MG63 (cell line): ENCODE measurements at regions not wholly inside any gene's neighbourhood (a gene's known extent, or its start where the extent isn't known, plus 50 kb on each side); places are given as distances from the start of the nearest gene placed in this dataset.
"Not testable (repeated sequence)": the region's sequence is repeated elsewhere in the genome, so short reads cannot be mapped to it uniquely, and the experiment has no call there.

ENCODE experiments used
- DNase-seq: peaks from one replicate; pipeline ENCODE4 v3.0.0-alpha.2; 2020
- H3K27me3 ChIP-seq: fragments of 250-450 bp; sonication (Bioruptor Pico); 2 replicates; pipeline ENCODE4 v1.5.1; 2020; ENCODE audit warnings: mild to moderate bottlenecking, moderate library complexity
- H3K36me3 ChIP-seq: fragments of 250-450 bp; sonication (Bioruptor Pico); 2 replicates; pipeline ENCODE4 v1.5.1; 2020; ENCODE audit warnings: mild to moderate bottlenecking, moderate library complexity
- H3K4me3 ChIP-seq: fragments of 250-450 bp; sonication (Bioruptor Pico); 2 replicates; pipeline ENCODE4 v1.5.1; 2020; ENCODE audit warnings: mild to moderate bottlenecking, moderate library complexity
- H3K9me3 ChIP-seq: fragments of 250-450 bp; sonication (Bioruptor Pico); 2 replicates; pipeline ENCODE4 v1.5.1; 2020; ENCODE audit warnings: mild to moderate bottlenecking, moderate library complexity

DNA sequence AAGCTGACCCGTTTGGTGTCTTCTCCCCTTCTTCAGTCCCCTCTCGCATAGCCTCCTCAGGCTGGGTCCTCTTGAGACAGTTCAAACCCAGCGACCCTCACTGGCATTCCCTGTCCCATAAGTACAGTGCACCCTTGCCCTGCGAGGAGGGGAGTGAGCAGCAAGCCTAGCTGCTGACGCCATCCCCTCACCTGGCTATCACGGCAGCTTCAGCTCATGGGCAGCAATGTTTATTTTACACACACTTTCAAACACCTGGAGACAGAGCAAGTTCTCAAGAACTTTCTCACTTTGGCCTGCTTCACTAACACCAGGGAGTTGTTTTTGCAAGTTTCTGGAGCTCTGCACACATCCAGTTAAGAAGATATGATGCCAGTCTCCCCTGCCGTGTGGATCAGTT lies 189.6 kb upstream of the E2F8 start:
- no peaks in the 10 kb centered on the region for H3K27me3 ChIP-seq
- no peak overlapping the region for H3K4me3 ChIP-seq
- no peaks in the 10 kb centered on the region for H3K9me3 ChIP-seq
- no peak for DNase-seq
- H3K36me3 ChIP-seq, result no peaks in the 10 kb centered on the region

DNA sequence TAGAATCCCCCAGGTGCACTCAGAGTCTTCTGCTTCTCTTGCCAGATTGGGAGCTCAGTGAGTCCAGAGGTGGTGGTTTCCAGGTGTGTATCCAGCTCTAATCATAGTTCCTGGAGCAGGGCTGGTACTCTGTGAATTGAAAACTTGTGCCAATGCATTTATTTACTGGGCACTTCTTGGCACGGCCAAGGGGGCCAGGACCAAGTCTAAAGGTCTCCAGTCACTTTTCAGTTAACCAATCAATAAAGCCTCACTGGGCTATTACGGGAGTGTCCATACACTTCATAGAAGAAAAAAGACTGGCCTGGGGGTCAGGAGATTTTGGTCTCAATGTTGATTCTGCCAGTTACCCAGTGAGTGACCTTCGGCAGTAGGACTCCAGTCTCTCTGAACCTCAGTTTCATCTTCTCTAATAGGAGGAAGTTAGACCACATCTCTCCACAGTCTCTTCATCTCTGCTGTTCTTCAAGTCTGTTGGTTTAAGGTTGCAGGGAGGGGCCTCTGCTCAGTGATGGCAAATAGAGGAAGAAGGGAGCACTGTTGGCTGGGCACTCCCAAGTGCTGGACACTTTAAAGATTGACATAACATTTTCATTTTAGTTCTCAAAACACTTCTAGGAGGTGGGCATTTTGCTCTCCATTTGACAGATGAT lies 188.5 kb upstream of the E2F8 start:
- no peak overlapping the region for H3K4me3 ChIP-seq
- H3K36me3 ChIP-seq, result no peaks in the 10 kb centered on the region
- DNase-seq, result no peak
- no peaks in the 10 kb centered on the region for H3K9me3 ChIP-seq
- no peaks in the 10 kb centered on the region for H3K27me3 ChIP-seq

DNA sequence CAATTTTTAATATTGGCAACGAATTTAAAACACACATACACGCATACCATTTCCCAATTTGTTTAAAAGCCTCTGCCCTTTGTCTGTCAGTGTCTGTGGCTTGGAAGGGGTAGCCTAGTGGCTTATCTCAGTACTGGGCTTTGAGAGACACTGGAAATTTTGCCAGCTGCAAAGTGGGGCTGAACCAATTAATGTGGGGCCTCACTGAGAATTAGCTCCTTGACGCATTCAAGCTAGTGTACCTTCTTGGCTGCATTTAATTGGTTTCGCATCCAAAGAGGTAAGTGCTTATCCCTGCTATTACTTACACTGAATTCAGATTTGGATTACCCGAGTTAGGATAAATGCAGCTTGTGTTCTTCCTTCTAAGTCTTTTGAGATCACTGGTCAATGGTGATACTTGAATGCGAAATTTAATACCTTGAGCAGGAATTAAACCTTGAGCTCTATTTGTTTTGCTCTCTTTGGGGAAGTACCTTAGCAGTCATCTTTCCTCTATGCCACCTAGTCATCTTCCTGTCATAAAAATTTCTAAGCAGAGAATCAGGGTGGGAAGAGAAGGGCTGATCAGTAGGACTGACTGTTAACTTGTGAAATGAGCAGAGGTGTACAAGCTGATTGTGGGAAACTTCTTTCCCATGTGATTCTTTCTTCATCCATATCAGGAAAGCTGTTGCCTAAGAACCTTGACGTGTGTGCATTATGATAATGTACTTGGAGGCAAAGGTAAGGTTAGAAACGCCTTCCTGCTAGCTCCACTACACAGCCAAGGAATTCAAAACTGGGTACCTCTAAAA lies 187.7 kb upstream of the E2F8 start:
- H3K4me3 ChIP-seq, result no peak overlapping the region

DNA sequence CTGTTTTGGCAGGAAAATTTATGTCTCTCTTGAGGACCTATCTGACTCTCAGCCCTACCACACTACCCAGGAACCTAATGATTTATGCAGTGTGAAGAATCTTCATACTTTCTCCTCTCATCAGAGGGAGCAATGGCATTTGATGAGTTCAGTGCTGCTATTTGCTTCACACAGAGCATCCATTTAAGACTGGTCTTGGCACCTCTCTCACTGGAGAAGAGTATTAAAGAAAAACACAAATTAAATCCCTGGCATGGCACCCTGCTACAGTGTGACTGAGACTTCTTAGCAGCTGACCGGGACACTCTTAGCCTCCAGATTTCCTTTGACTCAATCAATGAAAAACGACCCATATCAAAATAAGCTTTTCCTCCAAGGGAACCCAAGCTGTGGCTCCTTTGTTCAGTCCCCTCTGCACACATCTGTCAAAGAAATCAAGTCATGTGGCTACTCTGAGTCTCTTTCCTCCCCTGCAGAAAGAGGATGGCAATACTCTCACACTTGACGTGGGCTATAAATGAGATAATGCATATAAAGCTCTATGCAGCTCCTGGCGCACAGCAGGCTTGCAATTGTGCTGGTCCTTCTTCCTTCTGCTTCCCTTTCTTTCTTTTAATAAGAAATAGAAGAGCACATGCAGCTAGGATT lies 186.1 kb upstream of the E2F8 start:
- Histone ChIP-seq H3K9me3 (no peaks in the 10 kb centered on the region), H3K27me3 (no peaks in the 10 kb centered on the region), H3K36me3 (no peaks in the 10 kb centered on the region), H3K4me3 (no peak overlapping the region)
- DNase-seq, result no peak

More for the DNA sequence above, 187.7 kb upstream of the E2F8 start:
- Histone ChIP-seq H3K9me3 (no peaks in the 10 kb centered on the region), H3K27me3 (no peaks in the 10 kb centered on the region), H3K36me3 (no peaks in the 10 kb centered on the region)
- DNase-seq, result no peak

DNA sequence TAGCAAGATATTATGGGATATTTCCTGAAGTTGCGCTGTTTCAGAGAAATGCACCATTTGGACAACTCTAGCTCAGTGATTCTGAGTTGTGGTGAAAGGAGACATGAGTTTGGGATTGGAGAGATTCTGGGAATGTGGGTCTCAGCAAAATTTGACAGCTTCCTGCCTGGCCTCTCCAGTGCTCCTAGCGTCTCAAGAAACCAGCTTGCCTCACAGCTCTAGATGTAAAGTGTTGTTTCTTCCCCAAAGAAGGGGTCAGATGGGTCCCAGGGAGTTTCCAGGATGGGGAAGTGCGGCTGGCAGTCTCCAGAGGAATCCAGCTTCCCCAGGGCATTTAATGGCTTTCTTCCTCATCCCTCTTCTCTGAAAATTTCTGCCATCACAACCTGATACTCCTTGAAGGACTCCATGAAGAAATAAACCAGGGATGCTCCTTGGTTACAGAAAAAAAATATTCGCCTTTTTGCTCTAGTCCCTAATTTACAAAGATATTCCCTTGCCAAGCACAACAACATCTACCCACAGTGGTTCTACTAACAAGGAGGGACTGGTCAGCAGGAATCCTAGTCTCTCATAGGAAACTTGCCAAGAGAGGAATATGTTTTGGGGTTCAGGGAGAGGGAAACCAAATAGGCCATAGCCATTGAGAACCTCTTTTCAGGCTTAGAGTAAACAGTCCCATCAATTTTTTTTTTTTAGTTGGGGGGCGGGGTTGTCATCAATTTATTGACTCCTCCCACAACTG lies 185.4 kb upstream of the E2F8 start:
- no peak for DNase-seq
- no peaks in the 10 kb centered on the region for H3K27me3 ChIP-seq
- H3K36me3 ChIP-seq, result no peaks in the 10 kb centered on the region
- H3K4me3 ChIP-seq, result no peak overlapping the region
- no peaks in the 10 kb centered on the region for H3K9me3 ChIP-seq

DNA sequence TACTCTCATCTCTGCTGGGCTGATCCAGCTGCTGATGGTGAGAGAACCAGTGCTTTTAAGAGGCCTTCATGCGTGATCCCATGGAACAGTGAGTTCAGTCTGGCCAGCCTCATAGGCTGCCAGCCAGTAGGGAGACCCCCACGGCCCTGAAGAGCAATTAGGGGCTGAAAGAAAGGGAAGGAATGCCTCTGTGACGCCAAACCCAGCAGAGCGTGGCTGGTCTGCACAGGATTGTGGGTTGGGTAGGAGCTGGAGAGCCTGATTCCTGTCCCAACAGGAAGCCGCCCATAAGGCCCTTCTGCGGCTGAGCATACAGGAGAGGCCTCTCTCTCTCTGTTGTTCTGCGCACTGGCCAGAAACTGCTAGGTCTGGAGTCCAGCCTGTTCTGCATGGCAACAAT lies 181.5 kb upstream of the E2F8 start:
- Histone ChIP-seq H3K9me3 (no peaks in the 10 kb centered on the region), H3K4me3 (no peak overlapping the region), H3K27me3 (no peaks in the 10 kb centered on the region), H3K36me3 (no peaks in the 10 kb centered on the region)
- DNase-seq, result no peak

DNA sequence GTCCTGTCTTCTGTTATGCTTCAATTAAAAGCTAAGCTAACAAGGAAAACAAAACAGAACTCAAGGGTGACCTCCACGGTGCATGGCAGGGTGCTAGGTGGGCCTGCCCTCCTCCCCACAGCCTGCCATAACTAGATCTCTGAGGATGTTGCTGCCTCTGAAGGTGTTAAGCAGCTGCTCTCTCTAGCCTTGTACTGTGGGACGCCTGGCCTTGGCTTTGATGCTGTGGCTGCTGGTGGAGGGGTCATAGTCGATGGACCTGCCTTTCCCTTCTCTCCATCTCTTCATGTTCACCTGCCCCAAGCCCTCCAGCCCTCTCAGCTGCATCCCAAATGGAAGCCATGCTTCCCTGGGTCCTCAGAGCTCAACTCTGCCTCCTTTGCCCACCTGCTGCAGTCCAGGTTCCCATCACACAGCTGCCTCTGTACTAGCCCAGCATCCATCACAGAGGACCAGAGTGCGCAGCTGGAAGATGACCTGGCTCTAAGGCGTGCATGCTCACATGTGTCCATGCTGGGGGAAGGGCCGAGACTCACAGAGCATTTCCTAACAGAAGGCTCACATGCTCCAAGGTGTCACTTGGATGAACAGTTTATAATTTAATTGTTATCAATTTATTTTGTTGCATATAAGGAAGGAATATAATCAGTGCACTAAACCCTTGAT lies 180.3 kb upstream of the E2F8 start:
- Histone ChIP-seq H3K36me3 (no peaks in the 10 kb centered on the region), H3K9me3 (no peaks in the 10 kb centered on the region), H3K27me3 (no peaks in the 10 kb centered on the region), H3K4me3 (no peak overlapping the region)
- no peak for DNase-seq

DNA sequence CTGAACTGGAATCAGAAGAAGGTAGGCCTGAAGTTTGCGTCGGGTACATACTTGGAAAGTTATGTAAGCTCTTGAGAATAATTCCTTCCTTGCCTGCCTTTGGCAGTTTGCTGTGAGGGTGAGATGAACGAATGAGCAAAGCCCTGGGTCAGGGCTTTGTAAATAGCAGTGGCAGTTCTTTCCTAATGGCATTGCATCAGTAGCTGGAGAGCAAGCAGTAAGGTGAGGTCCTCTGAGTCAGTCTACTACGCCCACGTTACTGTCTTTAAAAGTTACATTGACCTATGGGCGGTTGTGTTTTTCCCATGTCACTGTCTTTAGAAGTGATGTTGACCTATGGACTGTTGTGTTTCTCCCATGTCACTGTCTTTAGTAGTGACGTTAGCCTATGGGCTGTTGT lies 179.1 kb upstream of the E2F8 start:
- DNase-seq, result no peak
- H3K27me3 ChIP-seq, result no peaks in the 10 kb centered on the region
- H3K9me3 ChIP-seq, result no peaks in the 10 kb centered on the region
- H3K4me3 ChIP-seq, result no peak overlapping the region
- H3K36me3 ChIP-seq, result no peaks in the 10 kb centered on the region

DNA sequence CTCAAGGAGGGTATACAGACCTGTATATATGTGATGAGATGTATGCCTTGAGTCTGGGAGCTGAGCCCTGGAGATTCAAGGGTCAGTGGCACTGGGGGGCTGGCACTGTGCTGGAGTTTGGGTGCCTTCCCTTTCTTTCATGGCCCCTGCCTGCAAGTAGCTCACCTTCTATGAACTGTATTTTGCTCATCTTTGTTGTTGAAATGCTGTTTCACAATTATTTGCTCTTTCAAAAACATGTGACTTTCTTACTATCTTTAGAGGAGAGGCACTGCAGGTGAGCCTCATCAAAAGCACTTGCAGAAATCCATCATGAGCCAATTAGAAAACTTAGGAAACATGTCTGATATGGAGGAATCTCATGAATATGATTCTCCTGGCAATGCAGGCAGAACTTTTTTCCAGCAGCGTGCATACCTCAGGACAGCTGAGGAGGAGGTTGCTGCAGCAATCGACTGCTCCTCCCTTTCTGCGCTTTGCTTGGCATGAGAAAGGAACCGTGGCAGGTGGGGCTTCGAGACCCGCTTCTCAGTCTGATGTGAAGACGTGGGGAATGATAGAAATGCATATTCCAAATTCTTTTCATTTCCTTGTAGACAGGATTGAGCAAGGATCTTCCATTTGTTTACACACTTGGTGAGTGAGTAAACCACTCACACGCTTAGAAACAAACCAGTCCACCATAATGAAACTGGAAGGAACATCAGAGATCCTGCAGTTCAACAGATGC lies 178.4 kb upstream of the E2F8 start:
- Histone ChIP-seq H3K27me3 (no peaks in the 10 kb centered on the region), H3K36me3 (no peaks in the 10 kb centered on the region), H3K9me3 (no peaks in the 10 kb centered on the region), H3K4me3 (no peak overlapping the region)
- DNase-seq, result peak; percentile 51

DNA sequence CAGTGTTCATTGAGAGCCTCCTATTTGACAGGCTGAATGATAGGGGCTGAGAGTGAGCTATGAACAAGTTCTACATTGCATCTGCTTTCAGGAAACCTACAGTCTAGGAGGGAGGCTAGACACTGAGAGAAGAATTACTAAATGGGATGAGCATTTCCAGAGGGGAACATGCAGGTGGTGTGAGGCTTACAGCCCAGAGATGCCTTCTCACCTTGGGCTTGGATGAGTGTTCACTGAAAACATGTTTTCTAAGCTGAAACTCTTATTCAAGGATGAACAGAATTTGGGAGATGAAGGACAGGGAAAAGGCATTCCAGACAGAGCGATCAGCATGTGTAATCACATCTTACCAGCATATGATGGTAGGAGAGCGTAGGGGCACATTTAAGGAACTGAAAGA lies 177.5 kb upstream of the E2F8 start:
- no peaks in the 10 kb centered on the region for H3K27me3 ChIP-seq
- no peak for DNase-seq
- no peaks in the 10 kb centered on the region for H3K9me3 ChIP-seq
- no peak overlapping the region for H3K4me3 ChIP-seq
- H3K36me3 ChIP-seq, result no peaks in the 10 kb centered on the region

DNA sequence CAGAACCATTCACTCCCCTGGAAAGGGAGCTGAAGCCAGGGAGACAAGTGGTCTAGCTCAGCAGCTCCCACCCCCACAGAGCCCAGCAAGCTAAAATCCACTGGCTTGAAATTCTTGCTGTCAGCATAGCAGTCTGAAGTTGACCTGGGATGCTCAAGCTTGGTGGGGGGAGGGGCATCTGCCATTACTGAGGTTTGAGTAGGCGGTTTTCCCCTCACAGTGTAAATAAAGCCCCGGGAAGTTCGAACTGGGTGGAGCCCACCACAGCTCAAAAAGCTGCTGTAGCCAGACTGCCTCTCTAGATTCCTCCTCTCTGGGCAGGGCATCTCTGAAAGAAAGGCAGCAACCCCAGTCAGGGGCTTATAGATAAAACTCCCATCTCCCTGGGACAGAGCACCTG lies 171.3 kb upstream of the E2F8 start:
- not testable (repeated sequence) for H3K9me3 ChIP-seq, H3K27me3 ChIP-seq, H3K4me3 ChIP-seq, DNase-seq, H3K36me3 ChIP-seq

DNA sequence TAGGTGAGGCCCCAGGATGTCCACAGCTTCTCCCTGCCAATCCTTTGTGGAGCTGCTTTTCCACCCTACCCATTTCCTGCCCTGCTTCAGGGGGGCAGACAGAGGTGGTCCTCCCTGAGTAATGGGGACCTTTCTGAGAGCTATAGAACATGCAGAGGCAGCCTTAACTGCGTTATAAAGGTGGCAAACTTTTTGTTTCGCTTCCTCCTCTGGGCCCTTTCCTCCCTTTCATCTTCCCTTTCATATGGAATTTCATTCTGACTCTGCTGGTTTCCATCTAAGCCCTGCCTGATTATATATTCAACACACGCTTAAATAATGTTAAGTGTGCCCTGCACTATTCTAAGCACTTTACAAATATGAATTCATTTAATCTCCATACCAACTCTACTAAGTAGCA lies 169.3 kb upstream of the E2F8 start:
- no peak for DNase-seq
- Histone ChIP-seq H3K36me3 (no peaks in the 10 kb centered on the region), H3K9me3 (no peaks in the 10 kb centered on the region), H3K27me3 (no peaks in the 10 kb centered on the region), H3K4me3 (no peak overlapping the region)

DNA sequence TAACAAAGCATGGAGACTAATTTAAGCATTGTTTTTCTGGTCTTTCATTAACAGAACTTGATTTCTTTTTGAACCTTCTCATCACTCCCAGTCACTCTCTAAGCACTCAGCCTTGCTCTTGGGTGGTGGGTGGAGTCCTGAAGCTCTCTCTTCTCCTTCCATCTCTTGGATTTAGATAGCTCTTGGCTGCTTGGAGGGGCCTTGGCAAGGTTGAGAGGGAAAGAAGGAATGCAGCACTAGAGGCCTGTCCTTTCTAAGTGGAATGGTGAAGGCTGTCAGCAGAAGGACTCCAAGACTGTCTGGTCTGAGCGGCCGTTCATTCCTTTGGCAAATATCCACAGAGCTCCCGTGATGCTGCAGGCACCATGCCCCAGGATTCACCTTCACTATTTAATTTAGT lies 168.6 kb upstream of the E2F8 start:
- no peak for DNase-seq
- H3K36me3 ChIP-seq, result no peaks in the 10 kb centered on the region
- H3K27me3 ChIP-seq, result no peaks in the 10 kb centered on the region
- H3K9me3 ChIP-seq, result no peaks in the 10 kb centered on the region
- H3K4me3 ChIP-seq, result no peak overlapping the region

DNA sequence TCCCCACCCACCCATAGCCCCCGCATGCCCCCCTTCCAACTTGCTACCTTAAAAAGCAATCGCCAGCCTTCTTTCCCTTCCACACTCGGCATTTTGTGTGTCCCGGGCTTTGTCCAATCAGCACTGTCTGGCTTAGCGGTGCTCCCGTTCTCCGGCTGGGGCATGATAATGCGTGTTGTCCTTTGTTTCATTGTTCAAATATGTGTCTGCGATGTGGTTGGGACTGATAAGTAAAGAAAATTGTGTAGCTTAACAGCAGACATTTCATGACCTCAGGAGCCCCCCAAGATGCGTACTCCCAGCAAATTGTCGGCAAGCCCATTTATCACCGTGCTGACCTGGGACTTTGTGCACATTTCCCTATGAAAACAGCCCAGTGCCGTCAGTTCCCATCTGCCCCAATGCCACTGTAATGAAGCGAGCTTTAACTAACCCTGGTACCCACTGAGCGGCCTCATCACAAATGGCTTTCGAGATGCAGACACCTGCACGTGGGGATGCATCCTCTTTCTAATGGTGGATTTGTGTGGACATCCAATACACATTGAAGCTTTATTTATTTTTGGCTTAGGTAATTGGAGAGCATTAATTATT lies 167.0 kb upstream of the E2F8 start:
- H3K9me3 ChIP-seq, result no peaks in the 10 kb centered on the region
- H3K4me3 ChIP-seq, result no peak overlapping the region
- no peak for DNase-seq
- no peaks in the 10 kb centered on the region for H3K36me3 ChIP-seq
- H3K27me3 ChIP-seq, result no peaks in the 10 kb centered on the region

DNA sequence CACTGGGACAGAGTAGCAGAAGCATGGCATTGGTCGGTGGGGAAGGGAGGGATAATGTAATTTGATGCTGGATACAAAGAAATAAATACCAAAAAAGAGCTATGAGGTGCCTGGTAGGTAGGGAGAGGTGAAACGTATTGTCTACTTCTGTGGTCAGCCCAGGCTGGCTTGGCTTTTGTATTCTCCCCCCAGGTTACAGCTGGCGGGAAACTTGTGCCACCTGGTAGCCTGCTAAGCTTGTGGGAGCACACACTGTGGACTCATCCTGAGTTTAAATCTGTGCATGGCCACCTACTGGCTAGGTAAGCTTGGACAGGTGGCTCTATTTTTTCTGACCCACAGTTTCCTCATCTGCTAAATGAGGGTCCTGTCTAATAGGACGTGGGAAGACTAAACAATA lies 165.2 kb upstream of the E2F8 start:
- Histone ChIP-seq H3K36me3 (no peaks in the 10 kb centered on the region), H3K4me3 (no peak overlapping the region), H3K27me3 (no peaks in the 10 kb centered on the region), H3K9me3 (no peaks in the 10 kb centered on the region)
- DNase-seq, result no peak

DNA sequence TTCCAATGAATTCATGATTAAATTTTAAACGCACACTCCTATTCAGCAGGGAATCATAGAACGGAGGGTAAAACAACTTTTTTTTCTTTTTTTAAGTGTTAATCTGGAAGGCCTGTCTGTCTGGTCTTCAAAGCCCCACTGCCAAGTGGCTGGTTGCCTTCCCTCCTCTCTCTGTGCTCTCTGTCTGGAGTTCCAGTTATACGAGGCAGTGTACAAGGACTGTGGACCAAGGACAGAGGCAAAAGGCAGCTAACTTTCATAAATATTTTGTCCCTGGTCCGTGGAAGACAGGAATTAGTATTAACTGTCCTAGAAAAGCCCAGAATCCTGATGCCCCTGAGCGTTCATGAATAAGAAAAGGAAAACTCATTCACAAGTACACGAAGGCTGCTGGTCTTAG lies 164.0 kb upstream of the E2F8 start:
- Histone ChIP-seq H3K4me3 (no peak overlapping the region), H3K27me3 (no peaks in the 10 kb centered on the region), H3K9me3 (no peaks in the 10 kb centered on the region), H3K36me3 (no peaks in the 10 kb centered on the region)
- DNase-seq, result no peak
